Motor neuron (in vitro differentiated cells): ENCODE measurements at regions not wholly inside any gene's neighbourhood (a gene's known extent, or its start where the extent isn't known, plus 50 kb on each side); places are given as distances from the start of the nearest gene placed in this dataset.

Experiments
- ATAC-seq, 8 experiments: fragments of 200-7000 bp; cut with Tn5 transposase; replicated peaks in 6 of 8; 2 replicates each; pipeline ENCODE4 v1.8.0; 2021; ENCODE audit warnings: mild to moderate bottlenecking in 8 of 8, moderate library complexity in 8 of 8
- H3K27ac ChIP-seq, 2 donors: fragments of 250-450 bp; sonication (Bioruptor Pico); 2 replicates each; pipeline ENCODE4 v1.9.0; 2021; ENCODE audit warnings: antibody characterized with exemption in 2 of 2, mild to moderate bottlenecking in 2 of 2, moderate library complexity in 1 of 2
- H3K4me1 ChIP-seq, 2 donors: fragments of 250-450 bp; sonication (Bioruptor Pico); replicated peaks in 1 of 2; 2 replicates each; pipeline ENCODE4 v1.6.1; 2021; ENCODE audit warnings: antibody characterized with exemption in 2 of 2, mild to moderate bottlenecking in 2 of 2, moderate library complexity in 1 of 2
- H3K4me3 ChIP-seq, 5 donors: fragments of 250-450 bp; sonication (Bioruptor Pico); 2 replicates each; pipeline ENCODE4 v1.9.0; 2021; ENCODE audit warnings: antibody characterized with exemption in 5 of 5, mild to moderate bottlenecking in 5 of 5, moderate library complexity in 4 of 5
- WGBS, 10 experiments: fragments of 450-650 bp; shearing (Covaris generic); methylation state at CpG; one replicate each; pipeline ENCODE4 v1.0.0; 2022; 5-methylcytosine and 5-hydroxymethylcytosine counted together
- in situ Hi-C, 9 experiments: fragments of 400-800 bp; cut with MboI; loops; one replicate each; pipeline ENCODE4 v1.15.0; 2021; ENCODE audit warnings: low sequenced_read_pairs in 9 of 9, low pct_unique_long_range_greater_than_20kb in 2 of 9; ENCODE audit not compliant: unreplicated experiment in 9 of 9

- no peak overlapping the region for H3K27ac ChIP-seq
Observed at GRCh38 chr15:87498560-87498959, 758.0 kb downstream of the NTRK3 start.

DNA sequence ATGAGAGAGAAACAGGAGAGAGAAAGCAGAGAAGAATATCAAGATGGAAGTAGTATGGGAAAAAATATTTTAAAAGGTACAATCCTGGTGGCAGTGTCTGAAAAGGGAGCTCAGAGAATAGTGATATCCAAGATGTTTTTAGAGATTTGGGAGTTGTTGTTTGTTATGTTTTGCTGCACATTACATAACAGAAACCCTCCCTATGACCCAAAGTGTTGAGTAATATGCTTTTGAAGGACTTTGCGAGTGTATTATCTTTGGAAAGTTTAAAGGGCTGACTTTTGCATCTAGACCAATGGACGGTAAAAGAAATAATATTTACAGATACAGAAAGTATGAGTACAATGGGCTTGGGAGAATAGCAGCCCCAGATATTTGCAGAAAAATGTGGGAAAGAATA lies 759.7 kb downstream of the NTRK3 start:
- WGBS, 10 experiments: 0 to 100% (median 43%) methylated on average over 1 to 2 of the region's 2 CpGs; no CpG with 5 or more reads in 2 of the 10 experiments
- H3K27ac ChIP-seq: no peak overlapping the region
- in situ Hi-C loops: no loop called here
- H3K4me1 ChIP-seq: peaks cover 7 to 18% of the 10 kb centered on the region in 2 donors
- H3K4me3 ChIP-seq: no peak overlapping the region
- ATAC-seq: no peak

More at GRCh38 chr15:87498560-87498959, 758.0 kb downstream of the NTRK3 start:
- ATAC-seq: no peak
- WGBS, 10 experiments: 21 to 100% (median 81%) methylated on average over 1 to 5 of the region's 5 CpGs; no CpG with 5 or more reads in 1 of the 10 experiments
- in situ Hi-C loops: no loop called here
- Histone ChIP-seq H3K4me3 (no peak overlapping the region), H3K4me1 (peaks cover 7 to 15% of the 10 kb centered on the region in 2 donors)

DNA sequence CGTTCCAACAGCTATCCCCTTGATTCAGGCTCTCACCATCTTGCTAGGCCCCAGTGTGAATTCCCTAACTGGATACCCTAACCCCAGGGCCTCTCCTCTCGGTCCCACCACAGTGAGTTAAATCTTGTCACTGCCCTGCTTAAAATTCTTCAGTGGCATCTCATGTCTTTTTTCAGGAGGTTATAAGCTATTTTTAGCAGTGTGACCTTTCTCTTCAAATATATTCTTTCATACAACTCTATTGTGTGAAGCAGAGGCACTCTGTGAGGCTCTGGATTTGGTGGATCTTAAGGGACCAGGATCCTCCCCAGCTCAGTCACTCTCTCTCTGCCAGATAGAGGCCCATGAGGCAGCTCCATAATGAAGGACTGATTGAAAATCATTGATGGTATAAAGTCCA lies 760.4 kb downstream of the NTRK3 start:
- in situ Hi-C loops: no loop called here

GRCh38 chr15:87493803-87494202 lies 762.7 kb downstream of the NTRK3 start:
- in situ Hi-C loops: no loop called here
- H3K4me3 ChIP-seq: no peak overlapping the region
- no peak for ATAC-seq
- H3K4me1 ChIP-seq: peaks cover 0 to 6% of the 10 kb centered on the region in 2 donors
- H3K27ac ChIP-seq: no peak overlapping the region

More for the DNA sequence above, 760.4 kb downstream of the NTRK3 start:
- ATAC-seq: no peak
- peaks cover 7 to 18% of the 10 kb centered on the region in 2 donors for H3K4me1 ChIP-seq
- 0 to 91% (median 71%) methylated on average over 1 to 2 of the region's 2 CpGs; no CpG with 5 or more reads in 5 of the 10 experiments for WGBS, 10 experiments
- no peak overlapping the region for H3K27ac ChIP-seq
- no peak overlapping the region for H3K4me3 ChIP-seq

DNA sequence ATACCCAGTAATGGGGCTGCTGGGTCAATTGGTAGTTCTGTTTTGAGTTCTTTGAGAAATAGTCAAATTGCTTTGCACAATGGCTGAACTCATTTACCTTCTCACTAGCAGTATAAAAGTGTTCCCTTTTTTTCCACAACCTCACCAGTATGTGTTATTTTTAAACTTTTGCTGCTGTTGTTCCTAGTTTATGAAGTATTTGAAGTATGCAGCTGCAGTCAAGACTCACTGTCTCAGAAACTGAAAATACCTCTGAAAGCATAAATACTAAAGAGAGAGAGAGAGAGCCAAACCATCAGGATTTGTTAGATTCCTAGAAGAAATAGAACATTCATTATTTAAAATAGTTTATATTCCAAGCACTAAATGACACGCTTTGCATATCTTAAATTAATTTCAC lies 764.2 kb downstream of the NTRK3 start:
- Histone ChIP-seq H3K4me3 (no peak overlapping the region), H3K27ac (no peak overlapping the region), H3K4me1 (peaks cover 0 to 9% of the 10 kb centered on the region in 2 donors)
- 0 to 100% (median 83%) methylated on average over 1 of the region's 1 CpG; no CpG with 5 or more reads in 2 of the 10 experiments for WGBS, 10 experiments
- in situ Hi-C loops: no loop called here
- ATAC-seq: no peak

DNA sequence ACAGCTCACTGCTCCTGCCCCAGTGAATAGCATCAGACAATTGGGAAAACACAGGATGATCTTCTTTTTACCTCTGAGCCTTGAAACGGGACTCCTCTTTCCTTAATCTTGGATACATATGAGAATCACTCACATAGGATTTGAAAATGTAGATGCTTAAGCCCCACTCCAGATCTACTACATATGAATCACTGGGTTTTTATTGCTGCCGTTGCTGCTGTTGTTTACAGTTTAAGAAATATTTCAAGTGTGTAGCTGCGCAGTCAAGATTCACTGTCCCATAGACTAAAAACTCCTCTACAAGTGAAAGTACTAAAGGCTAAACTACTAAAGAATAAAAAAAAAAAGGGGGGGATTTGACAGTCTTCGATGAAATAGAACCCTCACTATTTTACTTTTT lies 765.9 kb downstream of the NTRK3 start:
- WGBS, 10 experiments: 0 to 100% (median 63%) methylated on average over 1 to 4 of the region's 4 CpGs
- Histone ChIP-seq H3K27ac (no peak overlapping the region), H3K4me3 (no peak overlapping the region), H3K4me1 (peaks cover 0 to 9% of the 10 kb centered on the region in 2 donors)
- in situ Hi-C loops: no loop called here
- ATAC-seq: no peak

DNA sequence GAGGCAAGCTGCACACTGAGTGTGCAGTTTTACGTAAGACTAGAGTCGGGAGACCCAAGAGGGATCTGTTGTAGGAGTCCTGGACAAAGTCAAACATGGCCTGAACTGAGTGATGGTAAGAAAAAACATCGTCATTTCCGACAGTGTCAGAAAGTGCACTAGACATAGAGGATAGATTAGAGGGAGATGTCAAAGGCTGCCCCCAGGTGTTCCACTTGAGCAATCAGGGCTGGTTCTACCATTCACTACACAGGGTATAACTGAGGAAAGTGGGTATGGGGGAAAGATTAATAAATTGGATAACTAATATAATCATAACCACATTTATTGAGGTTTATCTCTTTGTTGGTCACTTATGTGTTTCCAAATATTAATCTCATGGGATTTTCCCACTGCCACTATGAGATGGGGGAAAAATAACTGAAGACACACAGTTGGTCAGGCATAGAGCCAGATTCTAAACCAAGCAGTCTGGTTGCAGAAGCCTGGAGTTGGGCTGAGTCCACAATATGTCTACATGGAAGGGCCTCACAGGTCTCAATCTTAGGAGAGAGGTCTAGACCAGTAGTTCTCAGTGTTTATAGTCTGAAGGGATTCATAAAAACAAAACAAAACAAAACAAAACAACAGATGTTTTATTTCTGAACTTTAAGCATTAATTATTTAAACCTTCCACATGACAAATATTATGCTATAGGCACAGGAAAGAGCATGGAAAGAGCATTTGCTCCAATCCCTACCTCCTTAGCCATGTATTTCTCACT lies 766.5 kb downstream of the NTRK3 start:
- WGBS, 10 experiments: 10 to 100% (median 75%) methylated on average over 1 to 4 of the region's 4 CpGs; no CpG with 5 or more reads in 4 of the 10 experiments
- H3K4me3 ChIP-seq: no peak overlapping the region
- no peak for ATAC-seq
- in situ Hi-C loops: no loop called here
- no peak overlapping the region for H3K27ac ChIP-seq
- peaks cover 0 to 9% of the 10 kb centered on the region in 2 donors for H3K4me1 ChIP-seq

DNA sequence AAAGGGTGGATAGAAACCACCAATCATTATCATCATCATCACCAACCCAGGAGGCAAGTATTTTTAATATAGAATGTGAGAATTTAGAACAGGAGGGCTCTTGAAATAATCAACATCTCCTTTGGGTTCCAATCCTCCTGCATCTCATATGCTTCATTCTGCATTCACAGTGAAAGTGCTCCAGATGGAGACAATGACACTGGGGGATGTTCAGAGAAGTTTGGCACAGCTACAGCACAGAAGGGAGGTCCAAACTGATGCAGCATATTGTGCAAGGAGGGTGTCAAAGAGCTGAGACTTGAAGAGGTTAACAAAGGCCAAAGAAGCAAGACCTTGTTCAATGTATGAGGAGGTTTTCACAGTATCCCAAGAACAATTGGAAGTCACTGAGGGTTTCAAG lies 767.1 kb downstream of the NTRK3 start:
- peak in 1 of 8 experiments; percentile 18 for ATAC-seq
- Histone ChIP-seq H3K27ac (no peak overlapping the region), H3K4me1 (peaks cover 0 to 9% of the 10 kb centered on the region in 2 donors), H3K4me3 (no peak overlapping the region)
- in situ Hi-C loops: no loop called here

DNA sequence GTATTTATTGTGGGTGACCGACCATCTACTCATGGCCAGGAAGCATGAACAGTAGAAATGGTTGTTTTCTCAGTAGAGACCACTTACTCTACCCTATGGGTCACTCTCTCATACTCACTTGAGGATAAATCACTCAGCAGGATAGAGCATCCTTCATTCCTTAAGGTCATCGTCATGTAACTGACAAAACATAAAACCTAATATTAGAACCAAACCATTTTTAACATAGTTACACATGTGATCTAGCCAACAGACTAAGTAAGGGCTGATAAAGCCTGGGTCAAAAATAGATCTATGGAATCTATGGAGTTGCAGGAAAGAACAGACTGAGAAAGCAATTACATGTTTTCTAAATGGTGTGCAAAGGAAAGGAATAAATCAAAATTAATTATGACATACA lies 769.1 kb downstream of the NTRK3 start:
- WGBS, 10 experiments: 0 to 100% (median 60%) methylated on average over 1 to 2 of the region's 2 CpGs; no CpG with 5 or more reads in 3 of the 10 experiments
- no peak overlapping the region for H3K27ac ChIP-seq
- peak in 2 of 8 experiments; percentile 24 to 37 for ATAC-seq
- in situ Hi-C loops: no loop called here
- peaks cover 0 to 3% of the 10 kb centered on the region in 2 donors for H3K4me1 ChIP-seq
- no peak overlapping the region for H3K4me3 ChIP-seq

GRCh38 chr15:87483468-87483867 lies 773.1 kb downstream of the NTRK3 start:
- ATAC-seq: no peak
- peaks cover 2 to 3% of the 10 kb centered on the region in 2 donors for H3K4me1 ChIP-seq
- in situ Hi-C loops: no loop called here
- H3K27ac ChIP-seq: no peak overlapping the region
- H3K4me3 ChIP-seq: no peak overlapping the region
- WGBS, 10 experiments: 0 to 100% (median 67%) methylated on average over 1 of the region's 1 CpG; no CpG with 5 or more reads in 3 of the 10 experiments

DNA sequence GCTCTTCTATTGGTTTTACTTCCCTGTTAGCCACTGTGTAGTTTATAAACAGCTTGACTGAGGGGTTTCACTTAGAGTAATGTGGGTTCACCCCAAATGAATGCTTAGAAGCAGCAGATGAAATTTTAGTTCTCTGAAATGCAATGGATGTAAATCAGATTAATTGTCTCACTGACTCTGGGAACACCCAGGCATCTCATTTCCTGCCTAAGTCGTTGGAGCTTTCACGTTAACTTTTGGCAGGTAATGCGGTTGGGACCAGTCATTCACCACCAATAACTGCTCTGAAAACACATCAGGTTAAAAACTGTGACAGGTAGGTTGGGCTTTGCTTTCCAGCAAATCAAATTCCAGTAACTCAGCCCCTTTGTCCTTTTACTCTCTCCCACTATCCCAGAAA lies 775.4 kb downstream of the NTRK3 start:
- WGBS, 10 experiments: 0 to 93% (median 40%) methylated on average over 1 to 2 of the region's 3 CpGs; no CpG with 5 or more reads in 5 of the 10 experiments
- in situ Hi-C loops: no loop called here
- no peak for ATAC-seq

GRCh38 chr15:87478687-87479072 lies 777.9 kb downstream of the NTRK3 start:
- 0 to 100% (median 94%) methylated on average over 1 to 2 of the region's 2 CpGs; no CpG with 5 or more reads in 1 of the 10 experiments for WGBS, 10 experiments
- Histone ChIP-seq H3K4me1 (peaks cover 15% of the 10 kb centered on the region in 2 donors), H3K4me3 (no peak overlapping the region), H3K27ac (no peak overlapping the region)
- in situ Hi-C loops: no loop called here
- no peak for ATAC-seq

More for the DNA sequence above, 775.4 kb downstream of the NTRK3 start:
- Histone ChIP-seq H3K4me1 (peaks cover 15% of the 10 kb centered on the region in 2 donors), H3K27ac (no peak overlapping the region), H3K4me3 (no peak overlapping the region)

GRCh38 chr15:87477737-87478686 lies 778.5 kb downstream of the NTRK3 start:
- in situ Hi-C loops: no loop called here
- Histone ChIP-seq H3K4me3 (peak overlapping the region in 2 of 5 donors; percentile 3 to 9), H3K27ac (no peak overlapping the region), H3K4me1 (peaks cover 15% of the 10 kb centered on the region in 2 donors)
- ATAC-seq: peak; percentile 95 to 99 (median 98)
- WGBS, 10 experiments: 0 to 54% (median 25%) methylated on average over 2 to 8 of the region's 8 CpGs
